Stimulated activated naive CD8-positive, alpha-beta T cell treated with anti-CD3 and anti-CD28 coated beads, Interleukin-15, Interleukin-2, amounts not matched to agents 100 U/mL and 50 U/mL, for 24 hours (primary cell): ENCODE measurements at regions not wholly inside any gene's neighbourhood (a gene's known extent, or its start where the extent isn't known, plus 50 kb on each side); places are given as distances from the start of the nearest gene placed in this dataset.

Experiments
- ATAC-seq: fragments of 150-1000 bp; cut with Tn5 transposase; one replicate; pipeline ENCODE4 v1.10.0; 2021
- DNase-seq: peaks from one replicate; pipeline ENCODE4 v3.0.0; 2021

DNA sequence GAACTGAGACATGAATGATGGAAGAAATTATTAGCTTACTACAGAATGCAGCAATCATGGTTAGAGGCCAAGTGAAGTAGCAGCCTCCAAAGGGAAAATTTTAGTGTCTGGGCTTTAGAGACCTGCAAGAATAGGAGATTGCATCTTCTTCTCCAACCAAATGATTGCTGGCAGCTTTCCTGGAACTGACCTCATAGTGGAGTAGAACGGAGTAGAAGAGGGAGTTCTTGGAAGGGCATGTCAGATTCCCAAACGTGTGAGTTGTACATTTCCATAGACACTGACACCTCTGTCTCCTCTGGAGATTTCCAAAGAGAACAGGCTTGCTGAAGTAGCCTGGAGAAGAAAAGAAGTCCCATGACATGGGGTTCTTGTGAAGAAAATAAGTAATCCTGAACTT lies 169.8 kb upstream of the ERBB4 start:
- no peak for ATAC-seq
- no peak for DNase-seq

DNA sequence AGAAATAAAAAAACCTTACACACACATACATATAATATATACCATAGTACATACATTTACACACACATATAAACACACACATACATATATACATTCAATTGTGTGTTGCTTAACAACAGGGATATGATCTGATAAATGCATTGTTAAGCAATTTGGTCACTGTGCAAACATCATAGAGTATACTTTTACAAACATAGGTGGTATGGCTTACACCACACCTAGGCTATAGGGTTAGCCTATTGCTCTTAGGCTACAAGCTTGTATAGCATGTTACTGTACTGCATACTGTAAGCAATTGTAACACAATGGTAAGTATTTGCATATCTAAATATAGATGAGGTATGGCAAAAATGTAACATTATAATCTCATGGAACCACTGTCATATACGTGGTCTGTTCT lies 156.8 kb upstream of the ERBB4 start:
- no peak for ATAC-seq

DNA sequence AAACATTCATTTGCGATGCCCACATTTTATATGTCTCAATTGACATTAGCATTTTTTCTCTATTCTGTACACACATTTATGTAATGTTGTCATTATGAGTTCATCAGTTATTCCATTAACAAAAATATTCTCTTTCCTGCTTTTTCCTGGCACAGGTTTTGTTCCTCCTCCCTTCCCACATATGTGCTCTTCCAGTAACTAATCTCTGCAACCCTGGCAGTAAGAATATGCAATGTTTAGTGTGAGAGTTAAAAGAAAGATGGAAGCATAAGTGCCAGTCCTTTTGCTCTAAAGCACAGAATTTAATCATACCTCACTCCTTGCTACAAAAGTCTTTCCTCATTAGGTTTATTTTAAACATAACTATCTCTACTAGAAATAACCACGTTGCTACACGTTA lies 155.8 kb upstream of the ERBB4 start:
- no peak for ATAC-seq

More for the DNA sequence above, 156.8 kb upstream of the ERBB4 start:
- no peak for DNase-seq

GRCh38 chr2:212692466-212692865 lies 153.9 kb upstream of the ERBB4 start:
- ATAC-seq, result no peak
- DNase-seq, result no peak

More for the DNA sequence above, 155.8 kb upstream of the ERBB4 start:
- no peak for DNase-seq

- ATAC-seq (no peak), DNase-seq (peak; percentile 60)
Observed at GRCh38 chr2:212686285-212686895, 147.8 kb upstream of the ERBB4 start.

DNA sequence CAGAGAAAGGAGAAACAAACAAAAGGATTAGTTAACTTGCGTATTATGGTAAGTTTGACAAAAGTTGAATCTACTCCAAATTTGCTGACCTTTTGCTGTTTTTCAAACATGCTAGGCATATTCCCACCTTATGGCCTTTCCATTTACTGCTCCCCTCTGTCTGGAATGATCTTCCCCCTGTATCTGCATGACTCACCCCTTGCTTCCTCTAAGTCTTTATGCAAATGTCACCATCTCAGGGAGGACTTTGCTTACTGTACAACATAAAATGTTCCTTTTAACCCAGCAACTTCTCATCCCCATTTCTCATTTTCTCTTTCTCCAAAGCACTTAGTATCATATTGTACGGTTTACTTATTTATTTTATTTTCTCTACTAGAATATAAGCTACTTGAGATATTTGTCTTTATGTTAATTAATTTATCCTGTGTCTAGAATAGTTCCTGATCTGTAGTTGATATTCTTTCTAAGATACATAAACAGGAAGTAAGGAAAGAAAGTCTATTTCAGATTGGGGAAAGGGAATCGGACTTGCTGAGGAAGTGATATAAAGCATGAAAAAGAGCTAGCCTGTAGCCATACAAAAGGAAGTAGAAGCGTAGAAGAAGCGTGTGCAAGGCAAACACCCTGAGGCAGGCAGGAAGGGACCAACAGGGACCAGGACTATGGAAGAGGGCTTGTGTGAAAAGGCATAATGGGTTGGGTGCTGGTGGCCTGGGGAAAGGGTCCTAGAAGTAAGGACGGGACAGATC lies 144.9 kb upstream of the ERBB4 start:
- DNase-seq (no peak), ATAC-seq (no peak)

- no peak for ATAC-seq
- no peak for DNase-seq
Observed at GRCh38 chr2:212682937-212683336, 144.3 kb upstream of the ERBB4 start.

DNA sequence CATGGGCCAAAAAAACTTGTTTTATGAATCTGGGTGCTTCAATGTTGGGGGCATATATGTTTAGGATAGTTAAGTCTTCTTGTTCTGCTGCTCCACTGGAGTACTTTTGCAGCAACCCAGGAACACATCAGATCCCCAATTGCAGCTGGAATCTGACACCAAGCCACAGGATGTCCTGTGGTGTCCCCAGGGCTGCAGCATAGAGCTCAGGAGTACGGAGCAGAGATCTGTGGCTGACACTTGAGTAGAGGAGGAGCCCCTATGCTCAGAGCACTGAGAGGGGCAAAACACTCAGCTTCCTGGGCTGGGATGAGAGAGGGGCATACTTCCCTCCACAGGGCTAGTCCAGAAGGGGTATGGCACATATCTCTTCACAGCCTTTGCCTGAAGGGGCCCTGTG lies 138.9 kb upstream of the ERBB4 start:
- DNase-seq, result no peak
- no peak for ATAC-seq

DNA sequence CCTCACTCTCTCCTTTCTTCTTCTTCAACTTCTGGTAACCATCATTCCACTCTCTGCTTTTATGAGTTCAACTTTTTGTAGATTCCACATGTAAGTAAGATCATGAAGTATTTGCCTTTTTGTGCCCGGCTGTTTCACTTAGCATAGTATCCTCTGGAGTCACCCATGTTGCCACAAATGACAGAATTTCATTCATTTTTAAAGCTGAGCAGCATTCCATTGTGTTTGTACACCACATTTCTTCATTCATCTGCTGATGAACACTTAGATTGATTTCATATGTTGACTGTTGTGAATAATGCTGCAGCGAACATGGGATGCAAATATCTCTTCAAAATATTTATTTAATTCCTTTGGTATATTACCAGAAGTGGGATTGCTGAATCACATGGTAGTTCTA lies 133.6 kb upstream of the ERBB4 start:
- no peak for ATAC-seq
- no peak for DNase-seq

DNA sequence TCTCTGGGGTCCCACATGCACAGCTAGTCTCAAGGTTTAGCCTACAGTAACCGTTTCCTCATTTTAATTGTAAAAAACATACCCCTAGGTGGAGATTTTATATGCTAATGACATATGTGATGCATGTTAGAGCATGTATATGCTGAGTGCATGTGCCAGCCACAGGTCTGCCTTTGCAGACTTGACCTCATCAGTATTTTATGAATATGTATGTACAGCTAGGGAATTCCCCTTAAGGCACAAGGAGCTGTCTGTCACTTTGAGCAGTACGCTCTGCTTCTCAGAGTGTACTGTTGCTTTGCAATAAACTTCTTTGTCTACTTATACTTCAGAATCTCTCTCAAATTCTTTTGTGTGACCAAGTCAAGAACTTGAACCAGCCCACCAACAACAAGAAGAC lies 131.2 kb upstream of the ERBB4 start:
- ATAC-seq (no peak), DNase-seq (no peak)

GRCh38 chr2:212667751-212668316 lies 129.2 kb upstream of the ERBB4 start:
- ATAC-seq (no peak), DNase-seq (no peak)

DNA sequence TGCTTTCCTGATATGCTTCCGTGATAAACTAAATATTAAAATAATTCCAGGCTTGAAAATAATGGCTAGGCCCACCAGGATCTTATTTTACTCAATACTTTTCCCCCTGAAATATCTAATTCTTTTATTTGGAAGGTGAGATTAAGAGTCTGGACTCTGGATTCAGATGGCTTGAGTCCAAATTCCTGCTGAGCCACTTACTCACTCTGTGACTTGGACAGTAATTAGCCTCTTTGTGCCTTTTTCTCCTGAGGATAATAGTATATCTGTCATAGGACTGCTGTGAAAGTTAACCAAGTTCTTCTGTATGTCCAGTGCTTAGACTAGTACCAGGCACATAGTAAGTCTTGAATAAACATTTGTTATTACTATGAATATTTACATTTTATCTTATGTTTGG lies 127.3 kb upstream of the ERBB4 start:
- DNase-seq (no peak), ATAC-seq (no peak)

- ATAC-seq, result no peak
- DNase-seq, result no peak
Observed at GRCh38 chr2:212659441-212659840, 120.8 kb upstream of the ERBB4 start.

DNA sequence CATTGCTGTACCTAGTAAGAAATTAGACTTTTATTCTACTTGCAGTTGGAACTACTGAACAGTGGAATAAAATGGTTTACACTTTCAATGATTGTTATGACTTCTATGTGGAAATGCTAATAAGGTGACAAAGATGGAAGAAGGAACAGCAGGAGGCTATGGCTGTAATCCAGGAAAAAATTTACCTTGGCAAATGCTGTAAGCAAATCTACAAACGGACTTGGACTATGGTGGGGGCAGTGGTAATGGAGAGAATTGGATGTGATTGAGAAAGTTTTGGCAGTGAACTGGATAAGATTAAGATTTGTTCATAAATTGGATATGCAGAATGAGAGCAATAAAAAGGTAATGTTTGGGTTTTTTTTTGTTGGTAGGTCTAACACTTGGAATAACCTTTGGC lies 111.0 kb upstream of the ERBB4 start:
- no peak for ATAC-seq

DNA sequence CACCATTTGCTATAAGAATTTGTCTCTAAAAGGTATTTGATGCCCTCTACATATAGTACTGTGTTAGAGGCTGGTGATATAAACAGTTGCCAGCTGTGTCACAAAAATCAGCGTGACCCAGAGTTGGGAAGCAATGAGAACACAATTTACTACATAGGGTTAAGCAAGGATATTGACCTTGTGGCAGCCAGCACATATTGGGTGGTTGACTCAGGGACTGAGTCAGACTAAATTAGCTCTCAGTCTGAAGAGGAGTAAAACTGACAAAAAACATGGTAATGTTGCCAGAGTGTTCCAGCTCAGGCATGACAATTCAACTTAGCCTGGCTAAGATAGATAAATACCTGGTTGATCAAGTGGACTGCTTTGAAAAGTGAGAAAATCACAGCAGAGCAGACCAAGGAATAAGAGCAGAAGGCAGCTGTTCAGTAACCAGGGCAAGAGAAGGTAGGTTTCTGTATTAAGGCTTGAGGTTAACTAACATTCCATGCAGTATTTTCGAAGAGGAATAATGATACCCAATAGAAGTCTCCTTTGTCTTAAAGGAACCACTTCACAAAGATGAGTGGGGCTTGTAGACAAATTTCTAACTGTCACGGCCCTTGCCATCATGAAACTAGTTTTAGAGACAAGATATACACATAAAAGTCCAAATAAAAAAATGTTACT lies 108.2 kb upstream of the ERBB4 start:
- no peak for ATAC-seq
- no peak for DNase-seq

More for the DNA sequence above, 111.0 kb upstream of the ERBB4 start:
- DNase-seq, result no peak

- DNase-seq (no peak), ATAC-seq (no peak)
Observed at GRCh38 chr2:212644195-212644837, 105.7 kb upstream of the ERBB4 start.

GRCh38 chr2:212640428-212640827 lies 101.8 kb upstream of the ERBB4 start:
- DNase-seq (no peak), ATAC-seq (no peak)

DNA sequence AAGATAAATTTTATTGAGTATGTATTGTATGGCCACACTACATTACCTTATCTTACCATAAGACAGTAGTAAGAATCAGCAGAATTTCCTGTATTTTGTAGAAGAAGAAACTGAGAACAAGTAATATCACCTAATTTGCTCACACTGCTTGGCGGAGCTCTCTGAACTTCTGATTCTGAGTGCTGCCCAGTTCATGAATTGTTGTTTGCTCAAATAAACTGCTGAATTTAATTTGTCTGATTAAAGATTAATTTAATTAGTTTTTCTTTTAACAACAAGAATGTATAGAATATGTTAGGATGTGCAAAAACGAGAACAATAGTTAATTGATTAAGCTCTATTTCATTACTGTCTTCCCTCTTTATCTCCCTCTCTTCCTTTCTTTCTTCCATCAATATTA lies 100.1 kb upstream of the ERBB4 start:
- no peak for ATAC-seq
- no peak for DNase-seq

- DNase-seq (no peak), ATAC-seq (no peak)
Observed at GRCh38 chr2:212628586-212628985, 90.0 kb upstream of the ERBB4 start.

GRCh38 chr2:212626371-212626918 lies 87.8 kb upstream of the ERBB4 start:
- ATAC-seq, result no peak
- no peak for DNase-seq

- ATAC-seq (no peak), DNase-seq (no peak)
Observed at GRCh38 chr2:212619954-212620353, 81.4 kb upstream of the ERBB4 start.

- no peak for DNase-seq
- no peak for ATAC-seq
Observed at GRCh38 chr2:212618636-212619035, 80.0 kb upstream of the ERBB4 start.
